Right ventricle myocardium superior (tissue), 1 donor: ENCODE measurements at regions not wholly inside any gene's neighbourhood (a gene's known extent, or its start where the extent isn't known, plus 50 kb on each side); places are given as distances from the start of the nearest gene placed in this dataset.
"Not testable (repeated sequence)": the region's sequence is repeated elsewhere in the genome, so short reads cannot be mapped to it uniquely, and the experiment has no call there.

ENCODE experiments used
- ATAC-seq: fragments of 200-7000 bp; cut with Tn5 transposase; one replicate; pipeline ENCODE4 v1.9.1; 2020; ENCODE audit warnings: mild to moderate bottlenecking; ENCODE audit not compliant: poor library complexity
- DNase-seq: peaks from one replicate; pipeline ENCODE4 v3.0.0-alpha.2; 2020
- intact Hi-C: fragments of 100-400 bp; cut with DNase I; formaldehyde crosslinking; loops from one replicate; pipeline ENCODE4 v1.11.2; 2022
- donor health status: DM: no; HTN: yes; CAD: no; lungs with severe emphysema.

DNA sequence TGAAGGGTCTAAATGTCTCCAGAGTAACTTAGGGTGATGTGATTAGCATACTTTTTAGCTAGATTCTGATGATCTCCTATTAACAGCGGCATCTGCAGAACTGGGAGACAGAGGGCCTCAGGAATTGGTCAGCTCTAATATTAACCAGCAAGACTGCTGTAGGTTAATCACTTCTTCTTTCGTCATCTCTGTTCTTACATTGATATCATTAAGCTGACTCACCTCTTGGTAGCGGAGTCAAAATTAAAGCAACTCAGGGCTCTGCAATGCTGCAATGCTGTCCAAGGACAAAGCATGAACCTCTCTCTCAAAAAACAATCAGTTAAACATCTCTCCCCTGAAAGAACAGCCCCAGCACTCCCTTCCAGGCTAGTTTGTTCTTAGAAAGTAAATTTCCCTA is 57.5 kb upstream of the TRA2B start:
- DNase-seq (no peak), ATAC-seq (no peak)
- intact Hi-C loops, result no loop called here

GRCh38 chr3:185992831-185993374 is 55.1 kb upstream of the TRA2B start:
- intact Hi-C loops, result no loop called here
- ATAC-seq (peak; percentile 55), DNase-seq (no peak)

DNA sequence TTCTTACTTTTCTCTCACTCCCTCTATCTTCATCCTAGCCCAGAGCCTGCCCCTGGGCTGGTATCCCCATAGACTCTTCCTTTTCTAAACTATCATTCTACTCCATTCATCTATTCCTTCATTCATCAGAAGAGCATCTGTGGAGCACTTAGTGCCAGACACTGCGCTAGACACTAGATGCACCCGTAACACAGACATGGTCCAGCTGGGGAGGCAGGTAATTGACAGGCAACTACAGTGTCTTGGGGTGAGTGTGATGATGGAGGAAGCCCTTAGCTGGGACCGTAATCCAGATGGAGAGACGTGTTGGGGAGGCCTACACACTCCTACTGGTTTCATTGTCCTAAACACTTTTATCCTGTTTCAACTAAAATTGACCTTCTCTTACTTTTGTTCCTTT is 53.2 kb upstream of the TRA2B start:
- intact Hi-C loops, DNase-seq, ATAC-seq: not testable (repeated sequence)

- DNase-seq, result no peak
- intact Hi-C loops, result no loop called here
These were observed 51.7 kb upstream of the TRA2B start for GRCh38 chr3:185989511-185989910.

DNA sequence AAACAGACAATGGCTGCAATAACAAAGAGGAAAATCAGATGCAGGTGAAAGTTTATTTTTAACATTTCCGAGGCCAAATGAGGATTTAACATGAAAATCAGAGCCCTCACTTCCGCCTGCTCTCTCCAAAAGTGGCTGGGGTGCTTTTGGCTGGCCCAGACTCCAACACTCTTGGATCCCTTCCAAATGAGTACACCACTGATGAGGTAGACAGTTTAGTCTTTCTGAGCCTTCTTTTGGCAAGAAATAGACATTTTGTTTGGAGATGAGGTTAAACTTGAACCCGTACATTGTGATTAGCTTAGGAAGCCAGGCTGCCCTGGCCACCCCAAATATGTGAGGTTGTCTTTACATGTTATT is 51.0 kb upstream of the TRA2B start:
- DNase-seq (no peak), ATAC-seq (no peak)
- intact Hi-C loops, result no loop called here

More at GRCh38 chr3:185989511-185989910, 51.7 kb upstream of the TRA2B start:
- no peak for ATAC-seq

GRCh38 chr3:185988080-185988815 is 50.4 kb upstream of the TRA2B start:
- no peak for DNase-seq
- no peak for ATAC-seq
- intact Hi-C loops, result no loop called here
